NCI-H2196 (cell line): ENCODE measurements at regions not wholly inside any gene's neighbourhood (a gene's known extent, or its start where the extent isn't known, plus 50 kb on each side); places are given as distances from the start of the nearest gene placed in this dataset.
A peak's percentile ranks its signal among the peaks of the same experiment; 100 is the strongest.
"Not testable (repeated sequence)": the region's sequence is repeated elsewhere in the genome, so short reads cannot be mapped to it uniquely, and the experiment has no call there.

Source experiments
- DNase-seq: peaks from one replicate; lab custom pipeline; 2025; ENCODE audit not compliant: unreplicated experiment; lab: John Stamatoyannopoulos, UW

- no peak for DNase-seq
These were observed 126.2 kb upstream of the WSCD1 start for GRCh38 chr17:5943982-5944381.

GRCh38 chr17:5947701-5948180, 122.4 kb upstream of the WSCD1 start:
- DNase-seq = no peak

GRCh38 chr17:5948811-5949210, 121.4 kb upstream of the WSCD1 start:
- DNase-seq = no peak

- no peak for DNase-seq
These were observed 119.3 kb upstream of the WSCD1 start for GRCh38 chr17:5950878-5951277.

- DNase-seq = no peak
These were observed 118.3 kb upstream of the WSCD1 start for GRCh38 chr17:5951912-5952311.

- DNase-seq = no peak
These were observed 117.7 kb upstream of the WSCD1 start for GRCh38 chr17:5952518-5952917.

GRCh38 chr17:5955764-5956163, 114.4 kb upstream of the WSCD1 start:
- no peak for DNase-seq

GRCh38 chr17:5958850-5959249, 111.3 kb upstream of the WSCD1 start:
- DNase-seq = no peak

GRCh38 chr17:5962371-5962770, 107.8 kb upstream of the WSCD1 start:
- no peak for DNase-seq

GRCh38 chr17:5971969-5972368, 98.2 kb upstream of the WSCD1 start:
- DNase-seq = peak; percentile 24

- no peak for DNase-seq
These were observed 96.8 kb upstream of the WSCD1 start for GRCh38 chr17:5973410-5973809.

GRCh38 chr17:5975661-5976060, 94.5 kb upstream of the WSCD1 start:
- no peak for DNase-seq

GRCh38 chr17:5976251-5976650, 93.9 kb upstream of the WSCD1 start:
- DNase-seq = no peak

GRCh38 chr17:5978496-5978895, 91.7 kb upstream of the WSCD1 start:
- no peak for DNase-seq

- no peak for DNase-seq
These were observed 89.2 kb upstream of the WSCD1 start for GRCh38 chr17:5980941-5981340.

- no peak for DNase-seq
These were observed 83.5 kb upstream of the WSCD1 start for GRCh38 chr17:5986644-5987043.

GRCh38 chr17:6000426-6000825, 69.8 kb upstream of the WSCD1 start:
- DNase-seq = no peak

GRCh38 chr17:6003221-6003620, 67.0 kb upstream of the WSCD1 start:
- DNase-seq = not testable (repeated sequence)

- DNase-seq = no peak
These were observed 64.2 kb upstream of the WSCD1 start for GRCh38 chr17:6005939-6006338.

- DNase-seq = no peak
These were observed 59.0 kb upstream of the WSCD1 start for GRCh38 chr17:6011206-6011605.

GRCh38 chr17:6018788-6019187, 51.4 kb upstream of the WSCD1 start:
- no peak for DNase-seq

GRCh38 chr17:6019959-6020358, 50.2 kb upstream of the WSCD1 start:
- DNase-seq = no peak

- DNase-seq = no peak
These were observed 49.7 kb upstream of the WSCD1 start for GRCh38 chr17:6020376-6021010.
